HG02870 (cell line): ENCODE measurements at regions not wholly inside any gene's neighbourhood (a gene's known extent, or its start where the extent isn't known, plus 50 kb on each side); places are given as distances from the start of the nearest gene placed in this dataset.
A peak's percentile ranks its signal among the peaks of the same experiment; 100 is the strongest.

Experiments
- ATAC-seq: cut with Tn5 transposase; IDR thresholded peaks from one replicate; pipeline ENCODE4 v1.9.1; 2021; ENCODE audit warnings: mild to moderate bottlenecking, moderate library complexity; ENCODE audit not compliant: unreplicated experiment

GRCh38 chr4:122516376-122516775 is 59.9 kb upstream of the IL2 start:
- no peak for ATAC-seq

DNA sequence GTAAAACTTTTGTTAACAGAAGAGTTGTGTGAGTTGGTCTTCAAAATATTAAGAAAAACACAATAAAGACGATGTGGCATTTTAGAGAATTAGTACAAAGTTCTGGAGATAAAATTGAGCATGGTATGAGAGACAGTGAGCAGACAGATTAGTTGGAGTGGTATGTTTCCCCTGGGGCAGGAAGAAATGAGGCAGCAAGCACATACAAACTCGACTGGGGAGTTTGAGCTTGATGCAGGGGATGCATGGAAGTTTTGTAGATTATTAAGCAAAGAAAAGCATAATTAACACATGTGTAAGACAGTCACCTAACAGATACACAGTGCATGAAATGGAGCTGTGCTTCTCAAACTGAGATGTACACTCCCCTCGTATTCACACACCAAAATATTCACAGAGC is 58.1 kb upstream of the IL2 start:
- ATAC-seq = no peak

GRCh38 chr4:122512430-122512829 is 55.9 kb upstream of the IL2 start:
- no peak for ATAC-seq

DNA sequence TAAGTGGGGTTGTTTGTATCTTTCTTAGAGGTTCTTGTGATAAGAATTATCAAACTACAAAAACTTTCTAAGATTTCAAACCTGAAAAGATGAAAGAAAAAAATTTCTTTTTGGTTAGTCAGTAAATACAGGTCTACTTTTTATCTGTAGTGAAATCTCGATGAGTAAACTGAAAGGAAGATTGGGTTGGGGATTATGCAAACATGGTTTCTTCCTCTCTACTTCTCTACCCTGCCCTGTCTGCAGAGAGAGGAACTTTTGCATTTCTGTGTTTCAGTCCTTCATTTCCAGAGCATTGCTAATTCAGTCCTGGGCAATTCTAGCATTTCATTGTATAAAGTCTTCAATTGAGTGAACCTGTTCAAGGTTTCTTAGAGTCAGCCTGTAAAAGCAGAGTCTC is 51.6 kb upstream of the IL2 start:
- ATAC-seq = peak; percentile 89
